Stimulated activated effector memory CD8-positive, alpha-beta T cell treated with anti-CD3 and anti-CD28 coated beads, Interleukin-12 subunit alpha, Interleukin-12 subunit beta, amount 100 ng/mL, for 72 hours (primary cell): ENCODE measurements at regions not wholly inside any gene's neighbourhood (a gene's known extent, or its start where the extent isn't known, plus 50 kb on each side); places are given as distances from the start of the nearest gene placed in this dataset.

Experiments used
- ATAC-seq: fragments of 150-1000 bp; cut with Tn5 transposase; 2 replicates; pipeline ENCODE4 v1.10.0; 2021
- DNase-seq, 2 donors: peaks; one replicate each; pipeline ENCODE4 v3.0.0; 2021 to 2022; ENCODE audit warnings: low spot score in 2 of 2
- H3K27ac Mint-ChIP-seq: one replicate; pipeline ENCODE4 v1.8.0; 2022; ENCODE audit warnings: mild to moderate bottlenecking, mixed read lengths
- H3K36me3 Mint-ChIP-seq: one replicate; pipeline ENCODE4 v1.8.0; 2022; ENCODE audit warnings: mild to moderate bottlenecking, mixed read lengths
- H3K4me1 Mint-ChIP-seq: one replicate; pipeline ENCODE4 v1.8.0; 2022; ENCODE audit warnings: mixed read lengths
- H3K4me3 Mint-ChIP-seq: one replicate; pipeline ENCODE4 v1.8.0; 2022; ENCODE audit warnings: mild to moderate bottlenecking, mixed read lengths
- H3K9me3 Mint-ChIP-seq: one replicate; pipeline ENCODE4 v1.8.0; 2022; ENCODE audit warnings: mixed read lengths

DNA sequence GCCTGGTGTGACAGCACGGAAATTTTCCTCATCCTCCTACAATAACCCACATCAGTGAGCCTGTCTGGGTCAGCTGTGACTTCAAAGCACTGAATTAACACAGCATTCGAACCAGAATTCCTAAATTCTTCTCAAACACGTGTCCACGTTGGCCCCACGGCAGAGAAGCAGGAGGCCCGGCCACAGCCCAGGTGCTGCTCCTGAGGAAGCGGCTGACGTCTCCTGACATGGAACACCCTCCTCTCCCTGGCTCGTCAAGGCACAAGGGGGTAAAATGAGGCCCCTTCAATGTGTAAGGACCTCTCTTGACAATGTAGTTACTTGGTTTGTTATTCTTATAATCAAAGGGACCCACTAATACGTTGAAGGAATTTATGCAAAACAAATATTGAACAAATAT lies 156.3 kb upstream of the GSC start:
- Mint-ChIP-seq H3K9me3 (no peaks in the 10 kb centered on the region), H3K36me3 (no peaks in the 10 kb centered on the region), H3K4me1 (no peaks in the 10 kb centered on the region), H3K4me3 (no peak overlapping the region), H3K27ac (no peak overlapping the region)
- ATAC-seq (no peak), DNase-seq (no peak)

- Mint-ChIP-seq H3K9me3 (no peaks in the 10 kb centered on the region), H3K4me3 (no peak overlapping the region), H3K4me1 (no peaks in the 10 kb centered on the region), H3K36me3 (no peaks in the 10 kb centered on the region), H3K27ac (no peak overlapping the region)
- DNase-seq (no peak), ATAC-seq (no peak)
Observed at GRCh38 chr14:94925416-94926173, 155.7 kb upstream of the GSC start.

DNA sequence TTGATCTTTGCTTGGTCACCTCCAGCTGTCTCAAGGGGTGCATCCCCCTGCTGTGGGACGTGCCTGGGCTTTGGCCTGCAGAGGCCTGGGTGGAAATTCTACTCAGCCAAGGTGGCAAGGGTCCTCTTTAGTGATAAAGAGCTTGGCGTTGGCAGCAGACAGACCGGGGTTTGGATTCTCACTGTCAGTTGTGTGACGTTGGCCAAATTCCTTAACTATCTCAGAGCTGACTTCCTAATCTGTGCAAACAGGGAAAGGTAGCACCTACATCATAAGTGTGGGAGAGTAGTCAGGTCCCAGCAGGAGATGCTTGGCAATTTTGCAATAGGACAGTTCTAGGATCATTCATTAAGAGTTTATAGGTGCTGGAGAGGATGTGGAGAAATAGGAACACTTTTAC lies 154.3 kb upstream of the GSC start:
- Mint-ChIP-seq H3K27ac (no peak overlapping the region), H3K4me3 (no peak overlapping the region), H3K4me1 (no peaks in the 10 kb centered on the region), H3K9me3 (no peaks in the 10 kb centered on the region), H3K36me3 (no peaks in the 10 kb centered on the region)
- DNase-seq (no peak), ATAC-seq (no peak)

GRCh38 chr14:94923786-94924185 lies 153.9 kb upstream of the GSC start:
- Mint-ChIP-seq H3K36me3 (no peaks in the 10 kb centered on the region), H3K9me3 (no peaks in the 10 kb centered on the region), H3K4me3 (no peak overlapping the region), H3K27ac (no peak overlapping the region), H3K4me1 (no peaks in the 10 kb centered on the region)
- no peak for ATAC-seq
- no peak for DNase-seq

DNA sequence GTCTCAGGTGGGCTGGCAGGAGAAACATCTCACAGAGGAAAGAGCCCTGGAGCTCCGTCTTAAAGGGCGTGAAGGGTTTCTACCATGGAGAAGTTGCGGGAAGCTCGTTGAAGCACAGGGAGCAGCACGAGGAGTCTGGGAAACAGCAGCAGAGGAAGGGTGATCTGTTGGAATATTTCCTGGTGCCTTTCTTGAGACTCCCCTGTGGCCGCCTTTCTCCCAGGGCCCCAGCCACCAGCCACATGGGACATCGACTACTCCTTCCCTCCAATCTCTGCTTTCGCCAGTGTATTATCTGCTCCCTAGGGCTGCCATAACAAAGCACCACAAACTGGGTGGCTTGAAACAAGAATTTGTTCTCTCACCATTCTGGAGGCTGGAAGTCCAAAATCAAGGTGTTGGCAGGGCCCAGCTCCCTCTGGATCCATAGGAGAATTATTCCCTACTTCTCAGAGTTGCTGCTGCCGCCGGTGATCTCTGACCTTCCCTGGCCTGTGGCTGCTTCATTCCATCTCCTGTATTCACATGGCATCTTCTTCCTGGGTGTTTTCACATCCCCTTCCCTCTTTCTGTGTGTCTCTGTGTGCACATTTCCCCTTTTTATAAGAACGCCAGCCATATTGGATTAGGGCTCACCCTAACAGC lies 152.8 kb upstream of the GSC start:
- no peaks in the 10 kb centered on the region for H3K36me3 Mint-ChIP-seq
- no peaks in the 10 kb centered on the region for H3K4me1 Mint-ChIP-seq
- H3K9me3 Mint-ChIP-seq = no peaks in the 10 kb centered on the region
- DNase-seq (no peak), ATAC-seq (no peak)
- no peak overlapping the region for H3K4me3 Mint-ChIP-seq
- H3K27ac Mint-ChIP-seq = no peak overlapping the region

GRCh38 chr14:94921882-94922585 lies 152.1 kb upstream of the GSC start:
- H3K36me3 Mint-ChIP-seq = no peaks in the 10 kb centered on the region
- H3K4me1 Mint-ChIP-seq = no peaks in the 10 kb centered on the region
- no peak for ATAC-seq
- no peaks in the 10 kb centered on the region for H3K9me3 Mint-ChIP-seq
- no peak overlapping the region for H3K27ac Mint-ChIP-seq
- DNase-seq = no peak
- no peak overlapping the region for H3K4me3 Mint-ChIP-seq

GRCh38 chr14:94921456-94921855 lies 151.5 kb upstream of the GSC start:
- H3K27ac Mint-ChIP-seq = no peak overlapping the region
- ATAC-seq (no peak), DNase-seq (no peak)
- no peak overlapping the region for H3K4me3 Mint-ChIP-seq
- no peaks in the 10 kb centered on the region for H3K36me3 Mint-ChIP-seq
- no peaks in the 10 kb centered on the region for H3K4me1 Mint-ChIP-seq
- no peaks in the 10 kb centered on the region for H3K9me3 Mint-ChIP-seq

DNA sequence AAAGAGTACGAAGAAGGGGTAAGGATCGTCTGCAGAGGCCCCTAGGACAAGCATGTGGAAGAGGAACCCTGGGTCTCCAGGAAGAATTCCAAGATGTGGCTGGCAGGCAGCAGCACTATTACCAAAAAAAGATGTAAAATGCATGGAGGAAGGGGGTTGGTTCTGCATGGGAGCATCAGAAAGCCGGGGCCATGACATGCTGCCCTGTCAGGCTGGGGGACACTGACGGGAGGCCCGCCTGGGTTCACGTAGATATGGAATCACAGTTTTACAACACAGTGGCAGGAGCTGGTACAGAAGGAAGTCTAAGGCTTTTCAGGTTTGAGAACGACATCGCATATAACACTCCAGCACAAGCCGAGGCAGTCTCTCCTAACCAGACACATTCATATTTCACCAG lies 150.0 kb upstream of the GSC start:
- Mint-ChIP-seq H3K4me1 (no peaks in the 10 kb centered on the region), H3K27ac (no peak overlapping the region), H3K4me3 (no peak overlapping the region), H3K9me3 (no peaks in the 10 kb centered on the region), H3K36me3 (no peaks in the 10 kb centered on the region)
- ATAC-seq (no peak), DNase-seq (no peak)

- no peak for ATAC-seq
- H3K27ac Mint-ChIP-seq = no peak overlapping the region
- H3K4me1 Mint-ChIP-seq = no peaks in the 10 kb centered on the region
- no peak for DNase-seq
- no peaks in the 10 kb centered on the region for H3K36me3 Mint-ChIP-seq
- H3K4me3 Mint-ChIP-seq = no peak overlapping the region
- H3K9me3 Mint-ChIP-seq = no peaks in the 10 kb centered on the region
Observed at GRCh38 chr14:94918896-94919295, 149.0 kb upstream of the GSC start.

DNA sequence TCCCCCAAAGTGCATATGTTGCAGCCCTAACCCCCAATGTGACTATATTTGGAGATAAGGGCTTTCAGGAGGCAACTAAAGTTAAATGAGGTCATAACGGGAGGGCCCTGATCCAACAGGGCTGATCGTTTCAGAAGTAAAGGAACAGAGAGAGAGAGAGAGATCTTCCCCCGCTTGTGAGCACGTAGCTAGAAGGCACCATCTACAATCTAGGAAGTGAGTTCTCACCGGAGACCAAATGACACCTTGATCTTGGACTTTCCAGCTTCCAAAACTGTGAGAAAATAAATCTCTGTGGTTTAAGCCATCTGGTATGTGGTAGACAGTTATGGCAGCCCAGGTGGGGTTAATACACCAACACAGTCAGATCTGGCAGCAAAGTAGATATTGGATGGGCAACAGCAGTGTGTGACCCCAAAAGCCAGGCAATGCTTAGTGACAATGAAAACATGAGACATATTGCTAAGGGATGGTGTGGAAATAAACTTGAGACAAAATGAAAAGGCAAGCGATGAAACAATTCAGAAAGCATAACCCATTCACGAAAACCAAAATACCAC lies 147.2 kb upstream of the GSC start:
- Mint-ChIP-seq H3K9me3 (no peaks in the 10 kb centered on the region), H3K27ac (no peak overlapping the region), H3K4me3 (no peak overlapping the region), H3K36me3 (no peaks in the 10 kb centered on the region), H3K4me1 (no peaks in the 10 kb centered on the region)
- no peak for DNase-seq
- ATAC-seq = peak; percentile 51

DNA sequence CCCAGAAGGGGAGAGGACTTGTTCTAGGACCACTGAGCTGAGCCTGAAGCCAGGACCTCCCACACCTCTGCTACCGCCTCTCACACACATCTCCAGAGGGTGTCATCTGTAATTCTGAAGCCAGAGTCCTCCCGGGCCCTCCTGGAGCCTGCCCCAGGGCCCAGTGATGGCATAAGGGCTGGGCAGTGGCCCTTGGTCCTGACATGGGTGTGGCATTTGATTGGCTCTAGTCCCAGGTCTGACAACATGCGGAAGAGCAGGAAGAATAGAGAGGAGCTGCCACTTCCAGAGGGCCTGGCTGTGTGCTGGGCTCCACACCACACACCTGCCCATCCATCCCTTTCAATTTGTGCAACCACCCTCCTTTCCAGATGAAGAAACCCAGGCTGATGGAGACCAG lies 144.3 kb upstream of the GSC start:
- no peak overlapping the region for H3K27ac Mint-ChIP-seq
- H3K4me3 Mint-ChIP-seq = no peak overlapping the region
- ATAC-seq (no peak), DNase-seq (no peak)
- no peaks in the 10 kb centered on the region for H3K36me3 Mint-ChIP-seq
- no peaks in the 10 kb centered on the region for H3K4me1 Mint-ChIP-seq
- H3K9me3 Mint-ChIP-seq = peaks cover 2% of the 10 kb centered on the region

- no peak overlapping the region for H3K27ac Mint-ChIP-seq
- no peaks in the 10 kb centered on the region for H3K4me1 Mint-ChIP-seq
- DNase-seq (no peak), ATAC-seq (no peak)
- H3K9me3 Mint-ChIP-seq = peaks cover 2% of the 10 kb centered on the region
- H3K4me3 Mint-ChIP-seq = no peak overlapping the region
- no peaks in the 10 kb centered on the region for H3K36me3 Mint-ChIP-seq
Observed at GRCh38 chr14:94907626-94908261, 137.8 kb upstream of the GSC start.

GRCh38 chr14:94906991-94907587 lies 137.2 kb upstream of the GSC start:
- ATAC-seq = no peak
- no peak for DNase-seq

DNA sequence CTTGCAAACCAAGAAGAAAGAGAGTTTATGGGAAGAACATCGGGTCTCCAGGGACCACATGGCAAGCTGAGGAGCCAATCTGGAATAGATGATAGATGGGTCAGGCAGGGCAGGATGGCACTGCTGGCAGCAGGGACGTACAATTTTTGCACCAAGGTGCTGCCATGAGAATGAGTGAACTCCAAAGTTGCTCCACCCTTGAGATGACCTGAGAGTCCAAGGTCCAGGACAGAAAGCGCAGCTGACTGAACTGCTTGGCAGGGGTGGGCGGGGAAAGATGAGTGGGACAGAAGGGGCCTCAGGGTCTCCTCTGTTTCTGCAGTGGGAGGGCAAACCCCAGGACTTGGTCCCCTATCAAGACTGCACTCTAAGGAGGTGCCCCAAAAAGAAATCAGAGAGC lies 136.7 kb upstream of the GSC start:
- ATAC-seq = no peak
- Mint-ChIP-seq H3K4me3 (no peak overlapping the region), H3K4me1 (no peaks in the 10 kb centered on the region), H3K27ac (no peak overlapping the region), H3K36me3 (no peaks in the 10 kb centered on the region), H3K9me3 (peaks cover 2% of the 10 kb centered on the region)
- no peak for DNase-seq

More at GRCh38 chr14:94906991-94907587, 137.2 kb upstream of the GSC start:
- Mint-ChIP-seq H3K4me1 (no peaks in the 10 kb centered on the region), H3K36me3 (no peaks in the 10 kb centered on the region), H3K9me3 (peaks cover 2% of the 10 kb centered on the region), H3K4me3 (no peak overlapping the region), H3K27ac (no peak overlapping the region)

- Mint-ChIP-seq H3K27ac (no peak overlapping the region), H3K9me3 (no peaks in the 10 kb centered on the region), H3K4me1 (no peaks in the 10 kb centered on the region), H3K4me3 (no peak overlapping the region), H3K36me3 (no peaks in the 10 kb centered on the region)
- ATAC-seq = no peak
- DNase-seq = no peak
Observed at GRCh38 chr14:94904636-94905035, 134.7 kb upstream of the GSC start.
